Globus pallidus (tissue), 1 donor: ENCODE measurements at regions not wholly inside any gene's neighbourhood (a gene's known extent, or its start where the extent isn't known, plus 50 kb on each side); places are given as distances from the start of the nearest gene placed in this dataset.

Experiments used
- DNase-seq: peaks from one replicate; pipeline ENCODE4 v3.0.0-alpha.2; 2015; ENCODE audit warnings: low spot score

- DNase-seq: no peak
These were observed 147.7 kb upstream of the GLI2 start for GRCh38 chr2:120587997-120588336.

- no peak for DNase-seq
These were observed 145.7 kb upstream of the GLI2 start for GRCh38 chr2:120589771-120590608.

DNA sequence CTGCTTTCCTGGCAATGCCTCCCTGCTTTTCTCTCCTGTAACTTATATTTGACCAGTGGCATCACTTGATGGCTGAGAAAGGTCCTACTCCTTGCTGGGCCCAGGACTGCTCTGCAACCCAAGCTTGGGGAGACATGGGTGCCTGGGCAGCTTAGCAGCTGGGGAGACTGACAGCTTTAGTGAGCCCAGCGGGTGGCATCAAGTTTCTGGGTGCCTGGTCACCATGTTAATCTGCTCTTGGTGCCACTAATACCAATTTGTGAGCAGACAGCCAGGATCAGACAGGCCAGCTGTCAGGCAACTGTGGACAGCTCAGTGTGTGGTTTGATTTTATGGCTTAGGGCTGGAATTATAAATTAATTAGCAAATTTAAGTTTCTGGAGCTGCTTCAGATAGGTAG is 144.8 kb upstream of the GLI2 start:
- DNase-seq: no peak

- no peak for DNase-seq
These were observed 144.1 kb upstream of the GLI2 start for GRCh38 chr2:120591572-120591971.

- DNase-seq: no peak
These were observed 143.6 kb upstream of the GLI2 start for GRCh38 chr2:120592084-120592483.

DNA sequence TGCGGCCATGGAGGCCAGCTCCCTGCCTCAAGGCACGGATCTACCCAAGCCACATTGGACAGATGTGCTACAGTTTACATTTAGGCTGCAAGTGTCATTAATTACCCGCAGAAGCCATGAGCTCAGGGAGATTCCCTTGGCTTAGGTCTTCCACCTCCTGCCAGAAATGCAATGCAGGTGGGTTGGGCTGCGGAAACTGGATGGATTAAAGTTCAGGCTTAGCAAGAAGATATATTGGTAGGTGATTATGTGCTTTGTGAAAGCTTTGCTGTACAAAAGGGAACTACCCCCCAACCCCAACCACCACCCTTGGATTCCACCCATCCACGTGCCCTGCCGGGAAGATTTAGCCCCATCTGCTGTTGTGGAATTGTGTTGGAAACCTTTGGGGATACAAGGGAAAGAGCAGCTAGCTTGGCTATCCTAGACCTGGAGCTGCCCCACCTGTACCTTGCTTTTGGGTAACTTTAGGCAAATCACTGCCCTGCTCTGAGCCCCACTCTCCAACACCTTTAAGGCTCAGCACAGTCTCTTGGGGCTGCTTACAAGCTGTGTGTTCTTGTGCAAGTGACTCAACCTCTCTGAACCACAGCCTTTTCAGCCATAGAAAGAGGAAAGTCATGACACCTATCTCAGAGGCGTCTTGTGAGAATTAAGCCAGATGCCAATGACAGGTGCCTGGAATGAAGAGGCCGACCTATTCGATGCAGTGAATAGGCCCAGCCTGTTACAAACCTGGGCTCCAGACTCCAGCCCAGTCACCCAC is 141.6 kb upstream of the GLI2 start:
- no peak for DNase-seq

DNA sequence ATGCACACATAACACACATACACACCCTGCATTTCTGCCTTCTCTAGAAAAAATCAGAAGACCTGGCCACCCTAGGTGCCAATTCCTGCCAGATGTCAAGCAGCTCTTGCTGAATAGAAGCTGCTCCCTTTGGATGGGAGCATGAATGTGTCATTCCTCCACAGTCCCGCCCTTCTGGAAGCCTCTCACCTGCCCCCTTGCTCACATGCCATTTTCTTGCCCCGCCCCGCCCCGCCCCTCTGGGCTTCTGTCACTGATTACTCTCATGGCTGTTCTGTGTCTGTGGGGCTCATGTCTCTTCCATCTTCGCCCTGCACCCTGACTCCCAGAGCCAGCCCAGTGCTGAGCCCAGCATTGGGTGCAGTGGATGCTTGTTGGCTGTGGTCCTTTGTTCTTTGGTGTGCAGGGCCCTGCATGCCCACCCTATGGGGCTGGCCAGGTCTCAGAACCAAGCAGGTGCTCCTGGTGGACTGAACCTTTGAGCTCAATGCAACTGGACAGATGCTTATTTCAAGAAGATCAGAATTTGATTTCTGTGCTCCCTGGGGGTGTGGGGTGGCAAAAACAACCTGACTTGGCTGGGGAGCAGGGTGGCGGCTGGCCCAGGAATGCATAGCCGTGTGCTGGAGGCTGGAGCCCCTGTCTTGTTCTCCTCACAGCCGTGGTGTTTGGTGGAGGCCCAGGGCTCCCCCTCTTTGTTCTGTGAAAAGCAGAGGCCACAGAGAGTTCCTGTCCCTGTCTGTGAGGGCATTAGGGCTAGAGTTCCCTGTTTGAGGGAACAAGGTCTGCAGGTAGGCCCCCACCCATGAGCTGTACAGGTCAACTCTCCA is 140.6 kb upstream of the GLI2 start:
- no peak for DNase-seq

DNA sequence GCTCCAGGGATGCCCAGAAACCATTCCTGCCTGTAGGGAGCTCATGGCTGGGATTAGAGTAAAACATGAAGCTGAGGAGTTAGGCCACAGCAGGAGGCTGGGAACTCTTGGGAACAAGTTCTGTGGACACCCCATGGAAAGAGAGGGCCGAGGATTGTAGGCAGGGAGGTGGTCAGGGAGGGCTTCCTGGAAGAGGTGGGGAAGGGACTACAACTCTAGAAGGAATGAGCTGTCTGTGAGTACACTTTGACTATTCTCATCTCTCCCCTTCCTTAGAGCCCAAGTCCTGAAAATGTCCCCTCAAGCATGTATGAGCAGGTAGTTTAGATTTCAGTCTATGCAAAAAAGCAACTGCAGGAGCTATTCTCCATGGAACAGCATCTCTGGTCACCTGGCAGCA is 139.9 kb upstream of the GLI2 start:
- no peak for DNase-seq

GRCh38 chr2:120596191-120596811 is 139.4 kb upstream of the GLI2 start:
- peak; percentile 75 for DNase-seq

- DNase-seq: peak; percentile 73
These were observed 138.6 kb upstream of the GLI2 start for GRCh38 chr2:120596990-120597594.

DNA sequence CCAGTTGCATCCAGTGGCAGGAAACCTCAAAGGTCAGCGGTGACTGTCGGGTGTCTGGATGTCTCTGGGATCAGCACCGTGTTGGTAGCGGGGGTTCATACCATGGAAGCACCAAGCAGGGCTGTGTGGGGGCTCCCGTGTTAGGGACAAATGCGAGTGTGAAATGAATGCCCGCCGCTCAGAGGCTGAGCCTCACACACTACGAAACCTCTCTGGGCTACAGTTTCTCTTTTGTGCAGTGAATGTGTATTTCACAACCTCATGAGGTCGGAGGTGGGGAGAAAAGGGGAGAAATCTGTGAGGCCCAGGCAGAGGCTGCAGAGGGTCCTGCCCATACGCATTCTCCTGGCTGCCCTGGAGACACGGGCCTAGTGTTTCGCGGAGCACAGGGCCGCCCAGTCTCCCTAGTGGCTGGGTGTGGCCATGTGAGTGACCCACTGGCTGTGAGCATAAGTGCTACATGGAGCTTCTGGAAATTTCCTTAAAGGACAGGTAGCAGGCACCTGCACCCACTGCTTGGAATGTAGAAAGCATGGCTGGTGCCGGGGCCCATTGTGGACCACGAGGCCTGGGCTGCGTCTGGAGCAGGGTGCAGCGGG is 138.0 kb upstream of the GLI2 start:
- DNase-seq: no peak

- no peak for DNase-seq
These were observed 137.3 kb upstream of the GLI2 start for GRCh38 chr2:120598416-120598815.

- DNase-seq: no peak
These were observed 136.6 kb upstream of the GLI2 start for GRCh38 chr2:120599072-120599471.

DNA sequence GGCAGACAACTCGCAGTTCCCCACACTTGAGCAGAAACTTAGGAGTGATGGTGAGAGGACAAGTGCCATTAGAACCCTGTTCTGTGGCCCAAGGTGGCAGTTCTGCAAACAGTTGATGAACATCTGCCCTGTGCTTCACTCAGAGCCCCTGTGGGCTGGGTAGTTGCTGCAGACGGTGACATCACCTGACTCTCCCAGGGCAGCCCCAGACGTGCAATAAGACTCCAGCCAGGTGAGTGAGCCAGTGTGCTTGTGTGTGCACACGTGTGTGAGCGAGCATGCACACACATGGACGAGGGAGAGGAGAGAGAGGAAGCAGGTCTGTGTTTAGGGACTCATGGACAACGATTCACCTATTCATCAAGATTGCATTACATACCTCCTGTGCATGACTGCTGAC is 136.0 kb upstream of the GLI2 start:
- DNase-seq: no peak

DNA sequence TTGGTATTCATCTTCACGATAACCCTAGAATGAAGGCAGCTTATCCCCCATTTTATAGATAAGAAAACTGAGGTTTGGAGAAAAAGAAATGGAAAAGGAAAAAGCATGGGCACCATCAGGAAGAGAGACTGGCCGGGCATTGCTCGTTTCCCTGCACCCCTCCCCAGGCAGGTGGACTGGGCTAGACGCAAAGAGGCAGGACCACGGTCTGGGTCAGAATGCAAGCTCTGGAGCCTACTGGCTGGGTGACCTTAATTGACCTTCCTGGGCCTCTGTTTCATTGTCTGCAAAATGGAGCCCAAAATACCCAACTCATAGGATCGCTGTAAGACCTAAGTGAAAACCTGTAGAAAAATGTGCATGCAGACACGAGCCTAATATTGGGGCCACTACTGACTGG is 135.3 kb upstream of the GLI2 start:
- no peak for DNase-seq

GRCh38 chr2:120600786-120601185 is 134.9 kb upstream of the GLI2 start:
- DNase-seq: no peak

DNA sequence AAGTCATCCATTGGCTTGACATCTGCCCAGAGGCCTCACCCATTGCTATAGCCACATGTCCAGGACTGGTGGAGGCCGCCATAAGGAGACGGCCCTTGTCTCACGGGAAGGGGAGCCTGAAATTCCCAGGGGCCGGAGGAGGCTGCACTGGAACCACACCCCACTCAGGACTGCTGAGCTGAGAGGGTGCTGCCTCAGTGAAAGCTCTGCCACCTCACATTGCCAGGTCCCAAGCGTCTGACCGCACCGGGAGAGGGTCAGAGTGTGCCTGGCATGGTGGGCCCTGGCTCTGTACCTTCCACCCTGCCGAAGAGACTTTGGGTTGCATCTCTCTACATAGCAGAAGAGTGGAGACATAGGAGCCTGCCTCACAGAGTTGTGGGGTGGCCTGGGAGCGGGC is 134.1 kb upstream of the GLI2 start:
- no peak for DNase-seq

DNA sequence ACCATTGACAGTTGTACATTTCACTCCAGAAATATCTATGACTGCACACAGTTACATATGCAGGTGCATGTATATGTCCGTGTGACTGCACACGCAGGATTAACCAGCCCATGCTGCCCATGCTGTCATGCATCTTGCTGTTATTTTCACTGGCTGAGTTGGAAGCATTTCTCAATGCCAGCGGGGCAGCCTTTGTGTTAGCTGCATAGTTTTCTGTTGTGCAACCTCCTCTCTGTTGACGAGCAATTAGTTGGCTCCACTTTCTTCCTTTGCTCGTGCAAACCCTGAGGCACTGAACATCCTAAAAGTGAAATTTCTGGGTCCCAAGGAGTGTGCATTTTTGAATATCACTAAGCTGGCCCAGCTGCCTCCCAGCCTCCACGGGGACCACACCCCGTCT is 133.4 kb upstream of the GLI2 start:
- no peak for DNase-seq

GRCh38 chr2:120604767-120605166 is 130.9 kb upstream of the GLI2 start:
- DNase-seq: no peak

DNA sequence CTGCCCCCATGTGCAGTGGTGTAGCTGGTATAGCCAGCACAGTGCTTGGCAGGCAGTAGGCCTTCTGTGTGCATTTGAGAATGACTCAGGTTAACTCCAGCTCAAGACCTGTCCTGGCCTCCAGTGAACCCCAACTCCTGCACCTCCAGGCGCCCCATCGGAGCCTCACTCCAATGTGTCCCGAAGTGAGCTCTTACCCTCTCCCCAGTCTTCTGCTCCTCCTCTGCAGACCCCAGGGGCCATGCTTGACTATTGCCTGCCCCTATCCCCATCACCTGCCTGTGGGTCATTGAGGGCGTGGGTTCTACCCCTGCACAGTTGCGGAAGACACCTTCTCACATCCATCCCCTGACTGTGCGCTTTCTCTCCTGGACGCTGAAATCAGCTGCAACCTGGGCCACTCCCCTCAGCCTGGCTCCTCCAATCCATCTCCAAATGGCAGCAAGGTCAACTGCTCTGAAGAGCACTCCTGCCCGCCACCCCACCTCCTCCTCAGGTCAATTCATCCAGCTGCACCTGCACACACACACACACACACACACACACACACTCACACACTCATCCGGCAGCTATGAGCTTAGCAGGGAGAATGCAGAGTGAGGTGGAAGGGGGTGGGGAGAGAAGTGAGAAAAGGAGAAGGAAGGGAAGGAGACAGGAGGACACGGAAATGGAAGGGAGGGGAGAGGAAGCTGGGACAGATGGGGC is 130.3 kb upstream of the GLI2 start:
- DNase-seq: no peak

DNA sequence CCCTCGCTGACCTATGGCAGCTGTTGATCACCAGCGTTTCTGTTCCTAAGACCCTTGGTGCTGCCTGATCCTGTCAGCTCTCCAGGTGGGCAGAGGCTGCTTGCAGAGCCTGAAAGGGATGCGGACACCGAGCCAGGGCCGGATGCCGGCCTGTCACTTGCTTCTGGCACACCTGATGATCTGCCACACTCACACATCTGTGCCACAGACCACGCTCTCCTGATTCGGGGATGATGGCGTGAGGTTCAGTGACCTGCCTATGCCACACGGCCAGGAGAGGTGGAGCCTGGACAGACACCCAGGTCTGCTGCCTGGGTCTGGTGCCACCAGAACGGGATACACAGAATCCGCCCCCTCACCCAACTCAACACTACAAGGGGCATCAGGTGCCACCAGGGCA is 129.4 kb upstream of the GLI2 start:
- no peak for DNase-seq
